ENCODE measurements at regions not wholly inside any gene's neighbourhood (a gene's known extent, or its start where the extent isn't known, plus 50 kb on each side); places are given as distances from the start of the nearest gene placed in this dataset.
A peak's percentile ranks its signal among the peaks of the same experiment; 100 is the strongest.

DNA sequence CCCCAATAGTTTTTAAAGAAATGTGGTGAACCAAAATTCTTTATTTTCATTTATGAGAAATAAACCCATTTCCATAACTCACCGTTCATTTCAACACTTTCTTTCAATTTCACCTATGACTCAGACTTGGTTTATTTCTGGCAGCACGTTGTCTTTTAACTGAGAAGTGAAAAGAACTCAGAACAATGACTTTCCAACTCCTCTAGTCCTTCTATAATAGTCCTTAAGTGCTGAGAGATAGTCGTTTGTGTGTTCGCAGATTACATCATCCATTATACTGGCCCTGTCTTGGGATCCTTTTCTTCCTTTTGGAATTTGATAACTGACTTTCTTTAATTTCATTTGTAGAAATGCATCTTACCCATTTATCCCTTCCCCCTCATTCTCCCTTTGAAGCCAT is 113.6 kb downstream of the GLUD2 start (continued):
- TF ChIP-seq, protein P1, sequence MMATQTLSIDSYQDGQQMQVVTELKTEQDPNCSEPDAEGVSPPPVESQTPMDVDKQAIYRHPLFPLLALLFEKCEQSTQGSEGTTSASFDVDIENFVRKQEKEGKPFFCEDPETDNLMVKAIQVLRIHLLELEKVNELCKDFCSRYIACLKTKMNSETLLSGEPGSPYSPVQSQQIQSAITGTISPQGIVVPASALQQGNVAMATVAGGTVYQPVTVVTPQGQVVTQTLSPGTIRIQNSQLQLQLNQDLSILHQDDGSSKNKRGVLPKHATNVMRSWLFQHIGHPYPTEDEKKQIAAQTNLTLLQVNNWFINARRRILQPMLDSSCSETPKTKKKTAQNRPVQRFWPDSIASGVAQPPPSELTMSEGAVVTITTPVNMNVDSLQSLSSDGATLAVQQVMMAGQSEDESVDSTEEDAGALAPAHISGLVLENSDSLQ (IDR thresholded peaks at IDR 0.05): no peak
- no peak for TF ChIP-seq RFX5 (IDR thresholded peaks at IDR 0.05; ENCODE audit: low read depth, low read length)
- TF ChIP-seq PAX8 (IDR thresholded peaks at IDR 0.05): no peak
- TF ChIP-seq TBL1XR1 (IDR thresholded peaks at IDR 0.05; ENCODE audit: low read depth, low read length): 0 out of 2 replicates have a peak, but pooled peaks have one; percentile 24
- no peak for TF ChIP-seq POLR2A (IDR thresholded peaks at IDR 0.05; ENCODE audit: low read depth, low read length)
- TF ChIP-seq POLR2AphosphoS5 (IDR thresholded peaks at IDR 0.05; ENCODE audit: low read length): no peak
- TF ChIP-seq EP300 (IDR thresholded peaks at IDR 0.05; ENCODE audit: borderline replicate concordance in 1 of 2, control insufficient read depth in 1 of 2, low read depth in 2 of 2, low read length in 2 of 2): 0 out of 4 replicates have a peak, but pooled peaks of 1 of the 2 experiments have one; percentile 51
- TF ChIP-seq GATAD2B (conservative IDR thresholded peaks at IDR 0.05; ENCODE audit: low read depth): no peak

DNA sequence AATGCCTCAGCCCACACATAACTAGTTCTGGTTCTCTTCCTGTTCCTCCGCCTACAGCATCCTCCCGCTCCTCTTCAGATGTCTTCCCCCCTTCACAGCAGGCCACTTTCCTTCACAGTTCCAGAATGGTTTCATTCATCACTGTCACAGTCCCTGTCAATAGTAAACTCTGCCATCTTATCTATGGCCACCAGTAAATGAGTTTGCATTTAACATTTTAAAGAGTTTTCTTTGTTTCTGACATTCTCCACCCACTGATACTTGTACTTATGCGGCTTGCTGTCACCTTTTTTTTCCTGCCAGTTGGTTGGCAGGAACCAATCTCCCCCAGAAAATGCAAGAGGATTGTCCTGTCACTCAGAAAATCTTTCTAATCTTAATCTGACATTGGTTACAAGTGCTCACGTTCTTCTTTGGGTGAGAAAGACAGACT is 114.1 kb downstream of the GLUD2 start:
- no peaks in the 10 kb centered on the region for H3K79me2 ChIP-seq (ENCODE audit: control insufficient read depth, insufficient read depth, low read length)
- ChIA-PET RAD21 (ENCODE audit: unreplicated experiment) (no interaction called here), SMC1A (ENCODE audit: uncharacterized antibody, unreplicated experiment) (no interaction called here), CTCF (no interaction called here), POLR2A (no interaction called here)
- in situ Hi-C loops (cut with MboI) (no loop called here), intact Hi-C loops (cut with micrococcal nuclease; ENCODE audit: unreplicated experiment) (no loop called here)
- FAIRE-seq: no peak
- H3K27ac ChIP-seq (ENCODE audit: control insufficient read depth, insufficient read depth): peak overlapping the region; percentile 59
- H4K20me1 ChIP-seq (ENCODE audit: control insufficient read depth, insufficient read depth): no peaks in the 10 kb centered on the region
- H3K27me3 ChIP-seq (replicated peaks in 1 of 2; ENCODE audit: control insufficient read depth in 2 of 2, insufficient read depth in 2 of 2, low read length in 1 of 2): no peaks in the 10 kb centered on the region
- no TSS peak for BruUV-seq (replicated peaks)
- no peak overlapping the region for H3K4me3 ChIP-seq
- peaks cover 6% of the 10 kb centered on the region for H3K4me1 ChIP-seq (ENCODE audit: control insufficient read depth, insufficient read depth, low read length)
- no peaks in the 10 kb centered on the region for H3K36me3 ChIP-seq (ENCODE audit: control insufficient read depth in 2 of 2, insufficient read depth in 2 of 2, low read length in 1 of 2)
- peak overlapping the region; percentile 43 for H3K4me2 ChIP-seq (ENCODE audit: control insufficient read depth, insufficient read depth)
- ATAC-seq: peak; percentile 67
- no peak overlapping the region for H3K9ac ChIP-seq (ENCODE audit: control insufficient read depth, insufficient read depth, low read length)
- peak; percentile 9 for DNase-seq (ENCODE audit: low read depth, low spot score)
- peak overlapping the region; percentile 40; the same call in 1 of the 2 replicates for H2AFZ ChIP-seq (ENCODE audit: control insufficient read depth, low read depth, low read length)
- 3% methylated on average over 4 of the region's 4 CpGs for WGBS (ENCODE audit: insufficient coverage, insufficient replicate concordance, low lambda C conversion rate, missing lambda C conversion rate)
- H3K9me3 ChIP-seq (replicated peaks; ENCODE audit: control insufficient read depth, insufficient read depth, low read length): no peaks in the 10 kb centered on the region
- TF ChIP-seq EGR1 (IDR thresholded peaks at IDR 0.05; ENCODE audit: borderline replicate concordance in 1 of 2, low read depth in 2 of 2, low read length in 2 of 2): peak in 1 of 2 experiments; percentile 35; a peak in 1 of 3 replicates
- TF ChIP-seq IKZF1 (conservative IDR thresholded peaks at IDR 0.05): peak; percentile 54; the same call in 1 of the 2 replicates
- TF ChIP-seq SIN3A (IDR thresholded peaks at IDR 0.05; ENCODE audit: low read depth, low read length): no peak
- TF ChIP-seq IKZF2 (IDR thresholded peaks at IDR 0.05): peak; percentile 50 to 52; a peak in 3 of 4 replicates
- TF ChIP-seq, protein P2, sequence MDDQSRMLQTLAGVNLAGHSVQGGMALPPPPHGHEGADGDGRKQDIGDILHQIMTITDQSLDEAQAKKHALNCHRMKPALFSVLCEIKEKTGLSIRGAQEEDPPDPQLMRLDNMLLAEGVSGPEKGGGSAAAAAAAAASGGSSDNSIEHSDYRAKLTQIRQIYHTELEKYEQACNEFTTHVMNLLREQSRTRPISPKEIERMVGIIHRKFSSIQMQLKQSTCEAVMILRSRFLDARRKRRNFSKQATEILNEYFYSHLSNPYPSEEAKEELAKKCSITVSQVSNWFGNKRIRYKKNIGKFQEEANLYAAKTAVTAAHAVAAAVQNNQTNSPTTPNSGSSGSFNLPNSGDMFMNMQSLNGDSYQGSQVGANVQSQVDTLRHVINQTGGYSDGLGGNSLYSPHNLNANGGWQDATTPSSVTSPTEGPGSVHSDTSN (IDR thresholded peaks at IDR 0.05; ENCODE audit: insufficient replicate concordance, low read depth, low read length): peak; percentile 29
- TF ChIP-seq, protein P3, sequence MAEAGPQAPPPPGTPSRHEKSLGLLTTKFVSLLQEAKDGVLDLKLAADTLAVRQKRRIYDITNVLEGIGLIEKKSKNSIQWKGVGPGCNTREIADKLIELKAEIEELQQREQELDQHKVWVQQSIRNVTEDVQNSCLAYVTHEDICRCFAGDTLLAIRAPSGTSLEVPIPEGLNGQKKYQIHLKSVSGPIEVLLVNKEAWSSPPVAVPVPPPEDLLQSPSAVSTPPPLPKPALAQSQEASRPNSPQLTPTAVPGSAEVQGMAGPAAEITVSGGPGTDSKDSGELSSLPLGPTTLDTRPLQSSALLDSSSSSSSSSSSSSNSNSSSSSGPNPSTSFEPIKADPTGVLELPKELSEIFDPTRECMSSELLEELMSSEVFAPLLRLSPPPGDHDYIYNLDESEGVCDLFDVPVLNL (IDR thresholded peaks at IDR 0.05; ENCODE audit: low read depth, low read length): no peak
- 0 out of 2 replicates have a peak, but pooled peaks have one; percentile 7 for TF ChIP-seq RUNX3 (IDR thresholded peaks at IDR 0.05; ENCODE audit: low read length)
- TF ChIP-seq, protein P1 (IDR thresholded peaks at IDR 0.05): peak; percentile 74
- TF ChIP-seq ETV6 (conservative IDR thresholded peaks at IDR 0.05 in 1 of 2, IDR thresholded peaks at IDR 0.05 in 1 of 2; ENCODE audit: borderline replicate concordance in 1 of 2, low read depth in 1 of 2): peak in 1 of 2 experiments; percentile 52; a peak in 1 of 4 replicates
- TF ChIP-seq TCF7 (IDR thresholded peaks at IDR 0.05; ENCODE audit: borderline replicate concordance): no peak
- no peak for TF ChIP-seq SMARCA5 (IDR thresholded peaks at IDR 0.05)
- TF ChIP-seq, protein P4, sequence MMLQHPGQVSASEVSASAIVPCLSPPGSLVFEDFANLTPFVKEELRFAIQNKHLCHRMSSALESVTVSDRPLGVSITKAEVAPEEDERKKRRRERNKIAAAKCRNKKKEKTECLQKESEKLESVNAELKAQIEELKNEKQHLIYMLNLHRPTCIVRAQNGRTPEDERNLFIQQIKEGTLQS (IDR thresholded peaks at IDR 0.05; ENCODE audit: borderline replicate concordance, extremely low read depth, low read depth, low read length): no peak

Measured in GM12878 (cell line).